GM19328 (cell line): ENCODE measurements at regions not wholly inside any gene's neighbourhood (a gene's known extent, or its start where the extent isn't known, plus 50 kb on each side); places are given as distances from the start of the nearest gene placed in this dataset.

Source experiments
- ATAC-seq: cut with Tn5 transposase; IDR thresholded peaks from one replicate; pipeline ENCODE4 v1.9.1; 2021; ENCODE audit warnings: mild to moderate bottlenecking, moderate library complexity; ENCODE audit not compliant: unreplicated experiment

DNA sequence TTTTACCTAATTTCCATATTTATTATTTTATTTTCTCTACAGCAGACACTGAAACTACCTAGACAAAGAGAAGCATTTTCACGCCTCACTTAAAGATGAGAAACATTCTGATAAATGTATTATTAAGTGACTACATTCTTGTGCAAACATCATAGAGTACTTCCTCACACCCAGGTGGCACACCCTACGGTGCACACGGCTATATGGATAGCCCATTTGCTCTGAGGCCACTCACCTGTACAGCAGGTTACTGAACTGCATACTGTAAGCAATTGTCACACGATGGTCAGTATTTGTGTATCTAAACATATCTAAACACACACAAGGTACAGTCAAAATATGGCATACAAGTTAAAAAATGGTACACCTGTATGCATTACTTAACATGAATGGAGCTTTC lies 481.4 kb downstream of the CMPK2 start:
- ATAC-seq = no peak

DNA sequence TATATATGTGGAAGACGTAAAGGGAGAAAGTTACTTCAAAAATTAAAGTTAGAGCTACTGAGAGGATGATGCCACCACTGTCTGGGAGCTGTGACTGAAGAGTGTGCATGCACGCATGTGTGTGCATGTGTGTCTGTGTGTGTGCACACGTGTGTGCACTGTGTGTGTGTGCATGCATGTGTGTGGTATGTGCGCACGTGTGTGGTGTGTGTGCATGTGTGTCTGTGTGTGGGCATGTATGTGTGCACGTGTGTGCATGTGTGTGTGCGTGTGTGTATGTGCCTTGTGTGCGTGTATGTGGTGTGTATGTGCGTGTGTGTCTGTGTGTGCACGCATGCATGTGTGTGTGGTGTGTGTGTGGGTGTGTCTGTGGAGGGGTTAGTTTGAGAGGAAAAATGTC lies 473.4 kb downstream of the CMPK2 start:
- ATAC-seq = no peak

DNA sequence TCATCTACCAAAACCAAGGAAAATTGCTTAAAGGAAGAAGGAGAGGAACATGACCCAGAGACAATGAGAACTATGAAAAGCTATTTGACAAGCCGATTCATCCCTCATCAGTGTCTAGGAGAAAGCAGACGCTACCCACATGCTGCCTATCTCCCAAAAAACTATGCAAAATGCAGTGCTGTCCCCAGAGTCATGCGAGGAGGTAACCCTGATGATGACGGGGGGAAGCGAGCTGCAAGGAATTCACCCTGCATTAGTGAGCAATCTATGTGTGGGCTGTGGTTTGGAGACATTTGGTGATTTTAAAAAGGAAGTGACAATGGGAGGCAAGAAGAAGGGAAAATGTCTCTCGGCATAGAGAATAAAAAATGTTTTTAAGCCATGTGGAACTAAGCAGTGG lies 472.7 kb downstream of the CMPK2 start:
- no peak for ATAC-seq

DNA sequence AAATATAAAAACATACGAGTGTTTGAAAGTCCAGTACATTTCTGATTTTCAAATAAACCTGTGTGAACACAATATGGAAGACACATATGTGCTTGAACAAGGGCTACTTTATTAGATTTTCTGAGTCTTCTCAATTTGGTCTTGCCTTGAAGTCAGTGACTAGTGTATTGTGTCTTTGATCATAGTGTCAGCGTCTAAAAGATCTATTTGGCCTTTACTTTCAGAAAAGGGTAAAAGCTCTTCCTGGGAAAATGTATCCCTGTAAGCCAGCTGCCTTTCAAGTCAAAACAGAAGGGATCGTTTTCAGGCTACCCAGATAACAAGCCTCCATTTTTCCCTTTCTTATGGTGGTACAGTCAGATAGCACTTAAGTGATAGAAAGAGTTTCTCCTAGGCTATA lies 471.9 kb downstream of the CMPK2 start:
- ATAC-seq = no peak

DNA sequence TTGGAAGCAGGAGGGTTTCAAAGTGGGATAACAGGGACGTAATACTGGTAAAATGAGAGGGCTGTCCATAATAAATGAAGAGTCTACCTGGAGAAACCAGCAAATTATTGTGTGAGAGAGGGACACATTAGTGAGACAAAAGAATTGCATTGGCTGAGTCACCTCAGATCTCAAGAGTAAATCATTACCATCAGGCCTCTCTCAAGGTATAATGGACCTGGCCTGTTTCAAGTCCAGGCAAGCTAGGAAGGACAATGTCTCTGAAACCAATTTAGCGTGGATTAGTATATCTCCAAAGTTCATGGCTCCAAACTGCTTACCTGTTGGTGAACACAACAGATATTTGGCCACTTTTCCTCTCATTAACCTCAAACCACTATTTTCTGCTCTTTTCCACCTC lies 471.4 kb downstream of the CMPK2 start:
- no peak for ATAC-seq

DNA sequence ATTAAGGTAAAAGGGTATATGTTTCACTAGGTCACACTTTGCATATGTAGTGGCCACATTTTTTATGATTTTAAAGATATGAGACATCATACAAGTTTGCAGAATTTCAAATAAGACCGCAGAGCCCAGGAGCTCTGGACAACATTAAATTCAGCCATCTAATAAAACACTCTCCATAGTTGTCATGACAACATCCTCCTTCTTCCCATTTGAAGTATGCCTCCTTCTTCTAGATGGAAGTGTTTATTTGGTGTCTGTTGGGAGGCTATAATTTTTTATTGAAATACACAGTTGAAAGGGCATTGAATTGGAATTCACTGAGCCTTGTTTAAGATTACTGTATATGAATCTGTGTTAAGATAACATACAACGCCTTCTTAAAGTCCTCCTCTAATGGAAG lies 467.3 kb downstream of the CMPK2 start:
- ATAC-seq = no peak

DNA sequence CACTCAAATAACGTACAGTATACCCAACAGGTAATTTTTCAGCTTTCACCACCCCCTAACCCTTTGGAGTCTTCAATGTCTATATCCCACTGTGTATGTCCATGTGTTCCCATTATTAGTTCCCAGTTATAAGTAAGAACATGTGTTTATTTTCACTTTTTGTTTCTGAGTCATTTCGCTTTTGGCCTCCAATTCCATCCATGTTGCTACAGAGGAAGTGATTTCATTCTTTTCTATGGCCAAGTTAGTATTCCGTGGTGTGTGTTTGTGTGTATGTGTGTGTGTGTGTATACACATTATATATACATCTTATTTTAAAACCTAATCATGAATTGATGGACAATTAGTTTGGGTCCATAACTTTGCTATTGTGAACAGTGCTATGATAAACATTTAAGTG lies 464.4 kb downstream of the CMPK2 start:
- ATAC-seq = no peak

DNA sequence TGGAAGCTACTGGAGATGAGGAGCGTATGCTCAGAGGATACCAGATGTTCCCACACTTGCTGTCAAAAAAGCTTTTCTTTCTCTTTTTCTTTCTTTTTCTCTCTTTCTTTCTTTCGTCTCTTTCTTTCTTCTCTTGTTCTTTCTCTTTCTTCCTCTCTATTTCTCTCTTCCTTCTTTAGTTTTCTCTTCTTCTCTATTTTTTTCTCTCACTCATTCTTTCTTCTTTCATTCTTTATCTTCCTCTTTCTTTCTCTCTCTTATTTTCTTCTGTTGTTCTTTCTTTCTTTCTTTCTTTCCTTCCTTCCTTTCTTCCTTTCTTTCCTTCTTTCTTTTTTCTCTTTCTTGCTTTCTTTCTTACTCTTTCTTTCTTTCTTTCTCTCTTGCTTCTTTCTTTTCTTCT lies 457.6 kb downstream of the CMPK2 start:
- no peak for ATAC-seq

DNA sequence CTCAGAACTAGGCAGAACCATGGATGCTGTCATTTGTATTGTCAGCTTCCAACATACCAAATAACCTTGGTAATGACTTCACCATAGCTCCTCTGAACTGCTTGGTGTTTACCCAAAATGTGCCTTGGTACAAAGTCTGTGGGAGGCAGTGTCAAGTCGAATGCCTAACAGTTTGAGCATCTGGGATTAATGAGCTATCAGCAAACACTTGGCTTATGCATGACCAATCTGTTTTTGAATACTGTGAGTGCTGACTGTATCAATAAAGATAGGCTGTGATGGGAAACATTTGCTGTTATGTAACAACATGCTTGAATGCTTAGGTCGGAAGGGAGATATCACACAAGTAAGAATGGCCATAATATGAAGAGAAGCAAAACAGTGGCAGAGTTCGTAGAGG lies 455.4 kb downstream of the CMPK2 start:
- ATAC-seq = no peak

DNA sequence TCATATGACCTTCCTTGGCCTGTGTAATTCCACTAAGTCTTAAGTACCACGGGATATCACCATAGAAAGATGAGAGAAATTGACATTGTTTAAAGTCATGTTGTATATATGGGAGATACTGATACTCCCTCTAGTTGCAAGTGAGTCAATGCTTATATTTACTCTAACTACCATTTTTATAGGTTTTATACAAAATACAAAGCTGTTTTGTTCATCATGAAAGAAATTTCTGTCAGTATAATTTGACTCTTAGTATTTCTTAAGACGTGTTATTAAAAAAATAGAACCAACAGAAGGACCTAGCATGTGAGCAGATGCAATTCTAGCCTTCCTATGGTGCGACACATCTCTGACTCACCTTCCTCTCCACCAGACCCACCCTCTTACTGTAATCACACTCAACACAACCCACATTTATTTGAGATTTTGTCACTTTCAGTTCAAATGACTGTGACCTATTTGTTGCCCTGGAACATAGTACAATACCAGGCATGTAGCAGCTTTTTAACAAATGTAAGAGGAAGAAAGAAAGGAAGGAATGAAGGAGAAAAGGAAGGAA lies 453.1 kb downstream of the CMPK2 start:
- no peak for ATAC-seq

DNA sequence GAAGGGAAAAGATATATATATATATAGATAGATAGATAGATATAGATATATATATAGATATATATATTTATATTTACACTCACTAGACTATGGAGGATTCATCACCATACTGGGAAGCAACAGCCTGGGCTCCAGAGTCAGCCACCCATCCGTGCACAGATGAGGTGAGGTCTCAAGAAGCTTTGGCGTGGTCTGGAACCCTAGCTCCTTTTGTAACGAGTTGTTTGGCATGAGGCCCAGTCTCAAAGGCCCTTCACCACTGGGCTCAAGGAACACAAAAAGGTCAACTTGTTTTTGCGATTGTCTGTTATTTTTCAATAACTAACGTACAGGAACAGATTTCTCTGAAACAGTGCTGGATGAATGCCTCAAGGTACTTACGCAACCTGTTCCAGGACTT lies 448.7 kb downstream of the CMPK2 start:
- no peak for ATAC-seq

DNA sequence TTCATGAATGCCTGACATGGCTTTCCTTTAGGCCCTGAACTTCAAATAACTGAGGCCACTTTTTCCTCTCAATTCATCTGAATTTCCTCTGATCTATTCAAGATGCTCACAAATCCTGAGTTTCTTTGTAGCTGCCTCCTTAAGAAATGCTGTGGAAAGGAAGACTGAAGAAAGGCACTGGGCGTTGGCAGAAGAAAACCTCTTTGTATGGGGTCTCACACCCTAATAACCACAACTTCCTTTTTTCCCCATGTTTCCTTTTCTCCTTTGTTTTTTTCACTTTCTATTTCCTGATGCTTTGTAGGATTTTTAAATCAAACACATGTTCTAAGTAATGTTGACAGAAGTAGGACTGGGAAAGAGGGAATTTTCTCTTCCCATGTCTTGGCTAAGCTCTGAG lies 447.4 kb downstream of the CMPK2 start:
- ATAC-seq = no peak

DNA sequence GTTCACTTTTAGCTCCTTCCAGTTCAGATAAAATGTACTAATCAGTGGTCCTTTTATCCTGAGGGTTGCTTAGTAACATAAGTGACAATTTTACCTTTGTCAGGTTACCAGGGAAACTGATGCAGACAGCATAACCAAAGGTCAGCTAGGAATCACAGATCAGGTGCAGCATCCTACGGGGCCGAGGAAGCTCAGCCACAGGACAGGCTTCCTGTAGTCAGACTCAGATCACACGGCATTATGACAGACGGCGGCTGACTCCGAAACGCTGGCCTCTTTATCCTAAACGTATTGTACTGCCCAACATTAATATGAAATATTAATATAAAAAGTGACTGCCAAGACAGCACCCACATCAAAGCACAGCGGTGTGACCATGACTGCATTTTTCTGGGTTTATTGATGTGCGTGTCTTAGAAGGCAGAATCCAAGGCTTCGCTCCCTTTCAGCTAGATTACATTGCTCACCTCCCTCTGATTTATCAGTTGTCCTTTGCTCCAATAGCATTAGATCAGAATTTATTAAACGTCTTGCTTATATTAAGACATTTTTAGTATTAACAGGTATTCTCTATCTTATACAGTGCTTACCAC lies 444.5 kb downstream of the CMPK2 start:
- no peak for ATAC-seq

DNA sequence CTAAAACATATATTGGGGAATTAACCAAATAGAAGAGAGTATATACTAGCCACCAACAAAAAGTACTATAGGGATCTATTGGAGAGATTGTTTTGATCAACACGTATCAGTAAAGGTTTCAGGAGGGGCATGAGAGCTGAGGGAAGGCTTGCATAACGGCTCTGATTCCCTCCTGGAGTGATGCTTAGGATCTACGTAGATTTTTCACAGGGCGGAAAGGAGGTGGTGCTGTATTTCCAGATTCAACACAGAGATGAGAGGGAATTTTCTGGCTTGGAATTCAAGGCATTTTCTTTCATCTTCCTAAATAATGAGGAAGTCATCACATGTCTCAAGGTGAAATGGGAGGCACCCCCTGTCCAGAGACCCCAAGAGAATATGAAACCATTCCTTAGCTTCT lies 443.8 kb downstream of the CMPK2 start:
- ATAC-seq = no peak

DNA sequence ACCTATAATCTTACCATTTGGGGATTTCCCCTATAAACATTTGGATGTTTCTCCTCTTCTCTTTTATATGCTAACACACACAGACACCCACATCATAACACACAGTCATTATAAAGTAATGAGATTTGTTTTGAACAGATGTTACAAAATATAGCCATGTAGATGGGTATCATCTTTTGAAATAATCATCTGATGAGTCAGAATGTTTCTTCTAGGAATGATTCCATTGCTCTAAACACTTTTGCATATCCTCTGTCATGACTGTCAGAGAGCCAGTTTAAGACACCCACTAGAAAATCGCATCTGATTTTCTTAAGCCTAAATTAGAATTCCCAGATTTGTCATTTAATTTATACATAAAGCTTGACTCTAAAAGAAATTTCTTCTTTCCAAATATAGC lies 442.6 kb downstream of the CMPK2 start:
- no peak for ATAC-seq

DNA sequence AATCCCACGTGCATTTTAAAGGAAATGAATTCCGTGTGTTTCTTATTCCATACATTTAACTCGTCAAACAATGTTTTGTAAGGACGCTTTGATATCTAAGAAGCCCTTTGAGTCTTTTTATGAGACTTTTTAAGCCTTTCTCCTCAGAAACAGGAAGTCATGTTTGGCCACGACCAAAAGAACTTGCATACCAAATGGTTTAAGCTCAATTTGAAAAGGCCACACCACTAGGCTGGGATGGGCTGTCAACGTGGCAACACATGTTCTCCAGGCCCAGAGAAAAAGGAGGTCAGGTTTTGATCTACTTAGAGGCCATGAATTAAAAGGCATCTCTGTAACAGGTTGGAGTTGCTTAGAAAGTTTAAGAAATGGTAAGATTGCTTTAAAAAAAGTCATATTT lies 441.8 kb downstream of the CMPK2 start:
- ATAC-seq = no peak

DNA sequence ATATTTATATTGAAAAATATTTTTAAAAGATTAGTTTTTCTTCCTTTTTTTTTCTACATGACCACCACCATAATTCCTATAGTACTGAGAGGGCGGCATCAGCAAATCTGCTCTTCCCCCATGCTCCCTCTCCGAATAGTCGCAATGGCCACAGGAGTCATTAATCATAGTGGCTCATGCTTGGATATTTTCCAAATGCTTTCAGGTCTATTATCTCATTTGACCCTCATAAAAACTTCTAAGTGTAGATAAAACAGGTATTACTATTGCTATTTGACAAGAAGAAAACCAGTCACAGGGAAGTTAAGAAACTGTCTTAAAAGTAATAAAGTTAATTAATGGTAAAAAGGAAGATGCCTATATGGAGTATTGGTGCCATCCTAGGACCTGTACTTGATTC lies 440.7 kb downstream of the CMPK2 start:
- ATAC-seq = no peak

DNA sequence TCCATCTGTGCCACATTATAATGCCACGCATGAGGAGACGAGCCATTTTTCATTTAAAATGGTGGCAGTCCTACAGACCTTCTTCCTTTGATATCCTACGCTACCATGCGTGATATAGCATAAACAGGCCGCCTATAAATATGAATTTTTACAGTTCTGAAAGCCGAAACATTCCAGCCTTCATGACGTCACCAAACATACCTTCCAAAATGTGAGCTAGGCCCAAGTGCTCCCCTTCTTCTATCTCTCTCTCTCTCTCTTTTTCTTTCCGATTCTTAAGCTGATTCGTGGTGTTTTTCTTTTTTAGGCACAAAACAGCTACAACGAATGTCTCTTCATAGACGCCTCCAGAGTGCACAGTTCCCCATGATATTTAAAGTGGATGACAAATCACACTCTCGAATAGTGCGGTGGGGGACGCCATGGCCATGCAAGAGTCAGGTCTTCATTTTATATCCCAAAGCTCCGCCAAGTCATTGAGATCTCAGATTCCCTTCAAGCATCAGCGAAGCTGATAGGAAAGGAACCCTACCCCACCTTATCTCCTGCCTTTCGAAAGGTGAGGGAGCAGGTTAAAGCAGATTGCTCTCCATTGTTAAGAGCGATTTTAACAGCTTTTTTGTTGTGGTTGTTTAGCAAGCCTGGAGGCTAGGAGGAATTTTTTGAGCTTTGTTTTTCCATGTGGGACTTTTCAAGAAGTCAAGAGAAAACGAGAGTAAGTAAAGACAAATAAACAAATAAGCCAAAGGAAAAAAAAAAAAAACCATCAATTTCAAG lies 436.3 kb downstream of the CMPK2 start:
- no peak for ATAC-seq

DNA sequence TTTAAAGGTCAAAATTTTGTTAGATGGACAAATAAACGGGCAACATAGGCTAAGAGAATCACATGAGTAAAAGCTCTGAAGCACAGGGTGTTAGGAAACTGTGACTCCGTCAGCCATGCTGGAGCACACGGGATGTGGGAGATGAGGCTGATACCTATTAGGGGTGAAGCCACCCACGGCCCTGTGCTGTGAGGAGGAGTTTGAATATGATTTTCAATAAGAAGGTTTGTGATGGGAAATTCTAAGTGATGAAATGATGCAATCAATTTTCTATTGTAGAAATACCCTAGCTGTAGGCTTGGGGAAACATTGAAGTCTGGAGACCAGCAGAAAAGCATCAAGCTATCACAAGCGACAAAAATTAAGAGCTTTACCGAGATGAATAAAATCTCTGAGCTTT lies 431.3 kb downstream of the CMPK2 start:
- ATAC-seq = no peak

DNA sequence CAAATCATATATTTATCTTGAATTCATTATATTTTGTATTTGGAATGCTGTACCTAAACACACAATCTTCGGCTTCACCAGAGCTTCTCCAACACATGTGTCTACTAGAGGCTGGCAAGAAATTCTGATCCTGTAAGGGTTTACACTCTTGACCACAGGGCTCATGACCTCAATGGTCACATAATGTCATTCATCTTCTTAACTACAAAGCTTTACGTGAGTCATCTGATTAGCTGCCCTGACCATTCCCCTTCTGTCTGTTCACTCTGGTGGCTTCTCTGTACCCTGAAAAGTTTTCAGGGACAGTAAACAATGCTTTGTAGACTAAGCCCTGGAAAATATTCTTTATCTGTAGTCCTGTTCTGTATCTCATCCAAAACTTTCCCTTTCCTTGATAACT lies 423.9 kb downstream of the CMPK2 start:
- ATAC-seq = no peak

DNA sequence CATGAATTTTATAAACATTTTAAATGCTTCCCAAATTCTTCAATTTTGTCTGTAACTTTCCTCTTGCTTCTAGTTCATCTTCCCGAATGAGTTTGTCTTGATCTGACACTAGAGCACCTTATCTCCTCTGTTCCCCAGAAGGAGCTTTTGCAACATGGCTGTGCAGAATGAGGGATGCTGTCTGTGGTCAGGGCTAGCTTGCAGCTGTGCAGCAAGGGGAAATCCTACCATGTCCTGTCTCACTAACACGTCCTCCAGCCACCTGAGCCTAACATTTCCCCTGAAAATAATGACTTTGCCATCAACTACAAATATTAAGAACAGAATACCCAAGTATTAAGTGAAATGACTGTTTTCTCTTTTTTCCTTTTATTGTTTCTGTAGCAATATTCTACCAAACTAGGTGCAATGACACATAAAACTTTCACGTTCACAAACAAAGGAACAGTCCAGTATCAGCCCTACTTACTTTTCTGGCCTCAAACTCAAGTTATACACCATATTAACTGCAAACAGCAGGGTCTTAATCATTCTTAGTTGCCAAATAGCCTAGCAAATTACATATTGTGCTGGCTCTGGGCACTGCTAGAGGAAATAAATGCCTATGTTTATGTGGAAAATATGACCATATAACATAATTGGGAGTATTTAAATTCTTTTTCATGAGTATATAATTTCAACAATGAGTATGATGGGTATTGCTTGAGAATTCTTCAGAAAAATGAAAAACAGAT lies 423.3 kb downstream of the CMPK2 start:
- no peak for ATAC-seq
